Esophagus (tissue), 2 donors: ENCODE measurements at regions not wholly inside any gene's neighbourhood (a gene's known extent, or its start where the extent isn't known, plus 50 kb on each side); places are given as distances from the start of the nearest gene placed in this dataset.

ENCODE experiments used
- H3K27ac ChIP-seq, 2 donors: one replicate each; pipeline ENCODE4 v1.5.1; 2013; ENCODE audit warnings: low read depth in 2 of 2, mild to moderate bottlenecking in 2 of 2, inconsistent platforms in 1 of 2, low read length in 1 of 2, moderate library complexity in 1 of 2
- H3K27me3 ChIP-seq, 2 donors: one replicate each; pipeline ENCODE4 v1.6.1; 2013; ENCODE audit warnings: low read length in 2 of 2, control low read depth in 1 of 2, mild to moderate bottlenecking in 1 of 2; ENCODE audit not compliant: insufficient read depth in 2 of 2, control insufficient read depth in 1 of 2
- H3K36me3 ChIP-seq, 2 donors: one replicate each; pipeline ENCODE4 v1.6.1; 2013; ENCODE audit warnings: low read length in 1 of 2; ENCODE audit not compliant: control insufficient read depth in 2 of 2, insufficient read depth in 2 of 2
- H3K4me1 ChIP-seq, 2 donors: one replicate each; pipeline ENCODE4 v1.6.1; 2013; ENCODE audit warnings: low read length in 1 of 2; ENCODE audit not compliant: control insufficient read depth in 2 of 2, insufficient read depth in 2 of 2
- H3K4me3 ChIP-seq, 2 donors: one replicate each; pipeline ENCODE4 v1.5.1; 2013; ENCODE audit warnings: low read length in 2 of 2, mild to moderate bottlenecking in 2 of 2, low read depth in 1 of 2, moderate library complexity in 1 of 2
- H3K9me3 ChIP-seq, 2 donors: one replicate each; pipeline ENCODE4 v1.6.1; 2013; ENCODE audit warnings: mild to moderate bottlenecking in 2 of 2, low read depth in 1 of 2, low read length in 1 of 2, moderate library complexity in 1 of 2; ENCODE audit not compliant: control insufficient read depth in 2 of 2, insufficient read depth in 1 of 2
- WGBS, 2 donors: extraction: QIAGEN DNeasy Blood & Tissue Kit; methylation state at CpG; one replicate each; pipeline ENCODE4 v1.1.7; 2013; 5-methylcytosine and 5-hydroxymethylcytosine counted together
- donor health status: healthy with polysubstance abuse.
- donor health status: Bipolar disorder and iron deficiency.

GRCh38 chr11:80620867-80621266 is 1180.0 kb upstream of the TENM4 start:
- Histone ChIP-seq H3K27me3 (no peaks in the 10 kb centered on the region), H3K4me3 (no peak overlapping the region), H3K36me3 (no peaks in the 10 kb centered on the region), H3K9me3 (no peaks in the 10 kb centered on the region), H3K27ac (no peak overlapping the region), H3K4me1 (no peaks in the 10 kb centered on the region)
- WGBS, 2 donors, result 95% methylated on average over 2 of the region's 2 CpGs

- H3K27me3 ChIP-seq, result no peaks in the 10 kb centered on the region
- no peaks in the 10 kb centered on the region for H3K9me3 ChIP-seq
- H3K4me1 ChIP-seq, result no peaks in the 10 kb centered on the region
- 90 to 94% methylated on average over 1 of the region's 1 CpG for WGBS, 2 donors
- H3K36me3 ChIP-seq, result no peaks in the 10 kb centered on the region
- H3K4me3 ChIP-seq, result no peak overlapping the region
- no peak overlapping the region for H3K27ac ChIP-seq
Measured at GRCh38 chr11:80617156-80617555, 1176.3 kb upstream of the TENM4 start.

- 75 to 79% methylated on average over 4 of the region's 4 CpGs for WGBS, 2 donors
- H3K4me1 ChIP-seq, result no peaks in the 10 kb centered on the region
- H3K27me3 ChIP-seq, result no peaks in the 10 kb centered on the region
- no peaks in the 10 kb centered on the region for H3K36me3 ChIP-seq
- H3K9me3 ChIP-seq, result no peaks in the 10 kb centered on the region
- no peak overlapping the region for H3K4me3 ChIP-seq
- H3K27ac ChIP-seq, result no peak overlapping the region
Measured at GRCh38 chr11:80616070-80616800, 1175.4 kb upstream of the TENM4 start.

GRCh38 chr11:80613655-80614054 is 1172.8 kb upstream of the TENM4 start:
- 37 to 54% methylated on average over 2 of the region's 2 CpGs for WGBS, 2 donors
- Histone ChIP-seq H3K27me3 (no peaks in the 10 kb centered on the region), H3K9me3 (no peaks in the 10 kb centered on the region), H3K27ac (no peak overlapping the region), H3K36me3 (no peaks in the 10 kb centered on the region), H3K4me1 (no peaks in the 10 kb centered on the region), H3K4me3 (no peak overlapping the region)

- Histone ChIP-seq H3K27me3 (no peaks in the 10 kb centered on the region), H3K9me3 (no peaks in the 10 kb centered on the region), H3K36me3 (no peaks in the 10 kb centered on the region), H3K27ac (no peak overlapping the region), H3K4me3 (no peak overlapping the region), H3K4me1 (no peaks in the 10 kb centered on the region)
- WGBS, 2 donors, result 90 to 91% methylated on average over 7 of the region's 7 CpGs
Measured at GRCh38 chr11:80610516-80610915, 1169.7 kb upstream of the TENM4 start.

- H3K27ac ChIP-seq, result no peak overlapping the region
Measured at GRCh38 chr11:80603472-80603871, 1162.6 kb upstream of the TENM4 start.

GRCh38 chr11:80598905-80599304 is 1158.1 kb upstream of the TENM4 start:
- H3K27ac ChIP-seq, result no peak overlapping the region
- no peaks in the 10 kb centered on the region for H3K36me3 ChIP-seq
- H3K9me3 ChIP-seq, result no peaks in the 10 kb centered on the region
- no peaks in the 10 kb centered on the region for H3K4me1 ChIP-seq
- no peaks in the 10 kb centered on the region for H3K27me3 ChIP-seq
- WGBS, 2 donors, result 82 to 89% methylated on average over 6 of the region's 6 CpGs
- H3K4me3 ChIP-seq, result no peak overlapping the region

More at GRCh38 chr11:80603472-80603871, 1162.6 kb upstream of the TENM4 start:
- Histone ChIP-seq H3K27me3 (no peaks in the 10 kb centered on the region), H3K4me1 (no peaks in the 10 kb centered on the region), H3K36me3 (no peaks in the 10 kb centered on the region), H3K9me3 (no peaks in the 10 kb centered on the region), H3K4me3 (no peak overlapping the region)
- 75 to 90% methylated on average over 2 of the region's 2 CpGs for WGBS, 2 donors

- H3K9me3 ChIP-seq, result no peaks in the 10 kb centered on the region
- H3K36me3 ChIP-seq, result no peaks in the 10 kb centered on the region
- 82 to 87% methylated on average over 3 of the region's 3 CpGs for WGBS, 2 donors
- H3K4me3 ChIP-seq, result no peak overlapping the region
- no peak overlapping the region for H3K27ac ChIP-seq
- H3K4me1 ChIP-seq, result no peaks in the 10 kb centered on the region
- H3K27me3 ChIP-seq, result no peaks in the 10 kb centered on the region
Measured at GRCh38 chr11:80596291-80596810, 1155.5 kb upstream of the TENM4 start.

GRCh38 chr11:80595011-80595410 is 1154.2 kb upstream of the TENM4 start:
- Histone ChIP-seq H3K9me3 (no peaks in the 10 kb centered on the region), H3K36me3 (no peaks in the 10 kb centered on the region), H3K27ac (no peak overlapping the region), H3K4me3 (no peak overlapping the region), H3K27me3 (no peaks in the 10 kb centered on the region), H3K4me1 (no peaks in the 10 kb centered on the region)
- WGBS, 2 donors, result 24 to 30% methylated on average over 4 of the region's 4 CpGs
